ENCODE measurements at regions not wholly inside any gene's neighbourhood (a gene's known extent, or its start where the extent isn't known, plus 50 kb on each side); places are given as distances from the start of the nearest gene placed in this dataset.

- no peak for TF ChIP-seq PRDM15 (CRISPR knock-in tag; IDR thresholded peaks at IDR 0.05)
- TF ChIP-seq SKIL (IDR thresholded peaks at IDR 0.05; ENCODE audit: low read depth, poor library complexity, severe bottlenecking) = no peak
- TF ChIP-seq NR2F1 (conservative IDR thresholded peaks at IDR 0.05) = no peak
- no peak for TF ChIP-seq ZNF274 (IDR thresholded peaks at IDR 0.05; ENCODE audit: insufficient read depth, insufficient read length)
- TF ChIP-seq NKRF (conservative IDR thresholded peaks at IDR 0.05) = no peak
Measured at GRCh38 chr3:86481031-86481430, 509.9 kb downstream of the VGLL3 start (continued).

GRCh38 chr3:86464180-86464579 lies 526.8 kb downstream of the VGLL3 start:
- ChIA-PET RAD21 (ENCODE audit: unreplicated experiment) (no interaction called here), POLR2A (no interaction called here), SMC1A (ENCODE audit: uncharacterized antibody, unreplicated experiment) (no interaction called here), CTCF (no interaction called here)
- BruUV-seq (replicated peaks) = no TSS peak
- H3K27ac ChIP-seq (ENCODE audit: control insufficient read depth, insufficient read depth) = no peak overlapping the region
- H3K79me2 ChIP-seq (ENCODE audit: control insufficient read depth, insufficient read depth, low read length) = no peaks in the 10 kb centered on the region
- H3K36me3 ChIP-seq (ENCODE audit: control insufficient read depth in 2 of 2, insufficient read depth in 2 of 2, low read length in 1 of 2) = no peaks in the 10 kb centered on the region
- H4K20me1 ChIP-seq (ENCODE audit: control insufficient read depth, insufficient read depth) = no peaks in the 10 kb centered on the region
- no peak for ATAC-seq
- H3K9me3 ChIP-seq (replicated peaks; ENCODE audit: control insufficient read depth, insufficient read depth, low read length) = no peaks in the 10 kb centered on the region
- no peak overlapping the region for H3K4me2 ChIP-seq (ENCODE audit: control insufficient read depth, insufficient read depth)
- intact Hi-C loops (cut with micrococcal nuclease; ENCODE audit: unreplicated experiment) (no loop called here), in situ Hi-C loops (cut with MboI) (no loop called here)
- no peak overlapping the region for H3K9ac ChIP-seq (ENCODE audit: control insufficient read depth, insufficient read depth, low read length)
- no peaks in the 10 kb centered on the region for H3K27me3 ChIP-seq (replicated peaks in 1 of 2; ENCODE audit: control insufficient read depth in 2 of 2, insufficient read depth in 2 of 2, low read length in 1 of 2)
- H3K4me3 ChIP-seq = no peak overlapping the region
- no peaks in the 10 kb centered on the region for H3K4me1 ChIP-seq (ENCODE audit: control insufficient read depth, insufficient read depth, low read length)
- DNase-seq (ENCODE audit: low read depth, low spot score) = no peak
- FAIRE-seq = no peak
- H2AFZ ChIP-seq (ENCODE audit: control insufficient read depth, low read depth, low read length) = no peak overlapping the region
- no peak for TF ChIP-seq SMAD1 (IDR thresholded peaks at IDR 0.05; ENCODE audit: low read depth, partially characterized antibody)
- no peak for TF ChIP-seq MTA3 (IDR thresholded peaks at IDR 0.05; ENCODE audit: borderline replicate concordance, low read length)
- no peak for TF ChIP-seq RCOR1 (conservative IDR thresholded peaks at IDR 0.05; ENCODE audit: low read depth, low read length)
- no peak for TF ChIP-seq CEBPB (IDR thresholded peaks at IDR 0.05; ENCODE audit: borderline replicate concordance in 1 of 2, low read depth in 2 of 2, low read length in 2 of 2)
- no peak for TF ChIP-seq JUND (IDR thresholded peaks at IDR 0.05; ENCODE audit: low read depth, low read length)
- no peak for TF ChIP-seq ETV6 (conservative IDR thresholded peaks at IDR 0.05 in 1 of 2, IDR thresholded peaks at IDR 0.05 in 1 of 2; ENCODE audit: borderline replicate concordance in 1 of 2, low read depth in 1 of 2)
- TF ChIP-seq BCL3 (IDR thresholded peaks at IDR 0.05; ENCODE audit: borderline replicate concordance, insufficient read depth, low read depth, low read length, poor library complexity, severe bottlenecking) = no peak
- TF ChIP-seq IRF4 (IDR thresholded peaks at IDR 0.05; ENCODE audit: low read depth, low read length) = no peak
- no peak for TF ChIP-seq MYB (IDR thresholded peaks at IDR 0.05; ENCODE audit: borderline replicate concordance, low read depth, low read length)
- no peak for TF ChIP-seq MXI1 (IDR thresholded peaks at IDR 0.05; ENCODE audit: low read depth, low read length)
